Right atrium auricular region (tissue), 2 donors: ENCODE measurements at regions not wholly inside any gene's neighbourhood (a gene's known extent, or its start where the extent isn't known, plus 50 kb on each side); places are given as distances from the start of the nearest gene placed in this dataset.

Experiments
- DNase-seq: peaks from one replicate; pipeline ENCODE4 v3.0.0-alpha.2; 2019; ENCODE audit warnings: low spot score
- H3K27ac ChIP-seq, 2 donors: fragments of 200-600 bp; sonication (generic); 1 replicate in 1 of 2; 2 replicates in 1 of 2; pipeline ENCODE4 v1.5.1; 2016 to 2019
- H3K27me3 ChIP-seq, 2 donors: fragments of 200-600 bp; sonication (generic); one replicate each; pipeline versions ENCODE4 v1.5.1 to v1.6.0; 2017 to 2019
- H3K36me3 ChIP-seq: fragments of 200-600 bp; sonication (generic); one replicate; pipeline ENCODE4 v1.5.1; 2016
- H3K4me1 ChIP-seq, 2 donors: fragments of 200-600 bp; sonication (generic); one replicate each; pipeline versions ENCODE4 v1.5.1 to v1.6.0; 2017 to 2019
- H3K4me3 ChIP-seq, 2 donors: fragments of 200-600 bp; sonication (generic); 1 replicate in 1 of 2; 2 replicates in 1 of 2; pipeline ENCODE4 v1.5.1; 2017 to 2019; ENCODE audit warnings: mild to moderate bottlenecking in 1 of 2, moderate library complexity in 1 of 2
- H3K9me3 ChIP-seq, 2 donors: fragments of 200-600 bp; sonication (generic); one replicate each; pipeline ENCODE4 v1.5.1; 2019
- CTCF ChIP-seq, 2 donors: fragments of 200-600 bp; sonication (generic); IDR thresholded peaks; one replicate each; pipeline ENCODE4 v1.5.1; 2019; ENCODE audit warnings: antibody characterized with exemption in 2 of 2

- Histone ChIP-seq H3K27me3 (no peaks in the 10 kb centered on the region), H3K9me3 (no peaks in the 10 kb centered on the region), H3K36me3 (no peaks in the 10 kb centered on the region), H3K27ac (no peak overlapping the region), H3K4me3 (no peak overlapping the region), H3K4me1 (no peaks in the 10 kb centered on the region)
- TF ChIP-seq CTCF (IDR thresholded peaks at IDR 0.05) = no peak
- no peak for DNase-seq
Observed at GRCh38 chr10:121168545-121169216, 317.5 kb downstream of the WDR11 start.

- H3K27ac ChIP-seq = no peak overlapping the region
- H3K4me3 ChIP-seq = no peak overlapping the region
- no peaks in the 10 kb centered on the region for H3K36me3 ChIP-seq
- DNase-seq = no peak
- H3K4me1 ChIP-seq = no peaks in the 10 kb centered on the region
- no peaks in the 10 kb centered on the region for H3K27me3 ChIP-seq
- no peaks in the 10 kb centered on the region for H3K9me3 ChIP-seq
- TF ChIP-seq CTCF (IDR thresholded peaks at IDR 0.05) = no peak
Observed at GRCh38 chr10:121169406-121169805, 318.2 kb downstream of the WDR11 start.

- Histone ChIP-seq H3K9me3 (no peaks in the 10 kb centered on the region), H3K36me3 (no peaks in the 10 kb centered on the region), H3K4me3 (no peak overlapping the region), H3K27ac (no peak overlapping the region), H3K27me3 (no peaks in the 10 kb centered on the region), H3K4me1 (no peaks in the 10 kb centered on the region)
- DNase-seq = no peak
- no peak for TF ChIP-seq CTCF (IDR thresholded peaks at IDR 0.05)
Observed at GRCh38 chr10:121171825-121172787, 320.9 kb downstream of the WDR11 start.

- Histone ChIP-seq H3K27ac (no peak overlapping the region), H3K27me3 (no peaks in the 10 kb centered on the region), H3K4me1 (no peaks in the 10 kb centered on the region), H3K4me3 (no peak overlapping the region), H3K36me3 (no peaks in the 10 kb centered on the region), H3K9me3 (no peaks in the 10 kb centered on the region)
- no peak for DNase-seq
- TF ChIP-seq CTCF (IDR thresholded peaks at IDR 0.05) = no peak
Observed at GRCh38 chr10:121179006-121179405, 327.8 kb downstream of the WDR11 start.

GRCh38 chr10:121182219-121182618, 331.1 kb downstream of the WDR11 start:
- TF ChIP-seq CTCF (IDR thresholded peaks at IDR 0.05) = no peak
- no peaks in the 10 kb centered on the region for H3K27me3 ChIP-seq
- H3K4me3 ChIP-seq = no peak overlapping the region
- no peaks in the 10 kb centered on the region for H3K9me3 ChIP-seq
- H3K36me3 ChIP-seq = no peaks in the 10 kb centered on the region
- H3K4me1 ChIP-seq = no peaks in the 10 kb centered on the region
- DNase-seq = no peak
- no peak overlapping the region for H3K27ac ChIP-seq
